OCI-LY1 (cell line): ENCODE measurements at regions not wholly inside any gene's neighbourhood (a gene's known extent, or its start where the extent isn't known, plus 50 kb on each side); places are given as distances from the start of the nearest gene placed in this dataset.

Experiments used
- EZH2 ChIP-seq: fragments of 200-600 bp; sonication (generic), shearing (Covaris generic); IDR thresholded peaks from 2 replicates; pipeline ENCODE4 v1.8.0; 2017; ENCODE audit warnings: borderline replicate concordance, mixed run types, mild to moderate bottlenecking, antibody characterized with exemption, low read length, moderate library complexity, mixed read lengths
- TF ChIP-seq, protein P1 (sequence below): fragments of 200-600 bp; sonication (generic), shearing (Covaris generic); IDR thresholded peaks from 2 replicates; pipeline ENCODE4 v1.5.1; 2017; ENCODE audit warnings: mild to moderate bottlenecking, antibody characterized with exemption, low read length, moderate library complexity, mixed read lengths

GRCh38 chr1:4847711-4848110 is 193.3 kb downstream of the AJAP1 start:
- TF ChIP-seq, protein P1, sequence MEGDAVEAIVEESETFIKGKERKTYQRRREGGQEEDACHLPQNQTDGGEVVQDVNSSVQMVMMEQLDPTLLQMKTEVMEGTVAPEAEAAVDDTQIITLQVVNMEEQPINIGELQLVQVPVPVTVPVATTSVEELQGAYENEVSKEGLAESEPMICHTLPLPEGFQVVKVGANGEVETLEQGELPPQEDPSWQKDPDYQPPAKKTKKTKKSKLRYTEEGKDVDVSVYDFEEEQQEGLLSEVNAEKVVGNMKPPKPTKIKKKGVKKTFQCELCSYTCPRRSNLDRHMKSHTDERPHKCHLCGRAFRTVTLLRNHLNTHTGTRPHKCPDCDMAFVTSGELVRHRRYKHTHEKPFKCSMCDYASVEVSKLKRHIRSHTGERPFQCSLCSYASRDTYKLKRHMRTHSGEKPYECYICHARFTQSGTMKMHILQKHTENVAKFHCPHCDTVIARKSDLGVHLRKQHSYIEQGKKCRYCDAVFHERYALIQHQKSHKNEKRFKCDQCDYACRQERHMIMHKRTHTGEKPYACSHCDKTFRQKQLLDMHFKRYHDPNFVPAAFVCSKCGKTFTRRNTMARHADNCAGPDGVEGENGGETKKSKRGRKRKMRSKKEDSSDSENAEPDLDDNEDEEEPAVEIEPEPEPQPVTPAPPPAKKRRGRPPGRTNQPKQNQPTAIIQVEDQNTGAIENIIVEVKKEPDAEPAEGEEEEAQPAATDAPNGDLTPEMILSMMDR = no peak
- no peak for TF ChIP-seq EZH2
